ENCODE measurements at regions not wholly inside any gene's neighbourhood (a gene's known extent, or its start where the extent isn't known, plus 50 kb on each side); places are given as distances from the start of the nearest gene placed in this dataset.

- Histone ChIP-seq H3K27me3 (no peaks in the 10 kb centered on the region), H3K36me3 (no peaks in the 10 kb centered on the region), H3K27ac (no peak overlapping the region), H3K9me3 (no peaks in the 10 kb centered on the region), H3K4me3 (no peak overlapping the region), H3K4me1 (no peaks in the 10 kb centered on the region)
- TF ChIP-seq CTCF (IDR thresholded peaks at IDR 0.05): no peak
- DNase-seq (ENCODE audit: low spot score): no peak
Observed at GRCh38 chr5:2455878-2456277, 295.6 kb downstream of the IRX2 start.

GRCh38 chr5:2454876-2455275, 296.6 kb downstream of the IRX2 start:
- TF ChIP-seq CTCF (IDR thresholded peaks at IDR 0.05): no peak
- no peaks in the 10 kb centered on the region for H3K4me1 ChIP-seq
- H3K27me3 ChIP-seq: no peaks in the 10 kb centered on the region
- no peak for DNase-seq (ENCODE audit: low spot score)
- H3K27ac ChIP-seq: no peak overlapping the region
- no peaks in the 10 kb centered on the region for H3K9me3 ChIP-seq
- H3K4me3 ChIP-seq: no peak overlapping the region
- H3K36me3 ChIP-seq: no peaks in the 10 kb centered on the region

GRCh38 chr5:2453781-2454180, 297.7 kb downstream of the IRX2 start:
- H3K4me3 ChIP-seq: no peak overlapping the region
- H3K27me3 ChIP-seq: no peaks in the 10 kb centered on the region
- no peak for DNase-seq (ENCODE audit: low spot score)
- no peak overlapping the region for H3K27ac ChIP-seq
- H3K4me1 ChIP-seq: no peaks in the 10 kb centered on the region
- H3K9me3 ChIP-seq: no peaks in the 10 kb centered on the region
- no peaks in the 10 kb centered on the region for H3K36me3 ChIP-seq
- no peak for TF ChIP-seq CTCF (IDR thresholded peaks at IDR 0.05)

- Histone ChIP-seq H3K27ac (no peak overlapping the region), H3K4me1 (no peaks in the 10 kb centered on the region)
Observed at GRCh38 chr5:2451100-2451499, 300.4 kb downstream of the IRX2 start.

GRCh38 chr5:2442496-2443354, 308.8 kb downstream of the IRX2 start:
- no peak for TF ChIP-seq CTCF (IDR thresholded peaks at IDR 0.05)
- Histone ChIP-seq H3K36me3 (no peaks in the 10 kb centered on the region), H3K27ac (no peak overlapping the region), H3K9me3 (no peaks in the 10 kb centered on the region), H3K27me3 (no peaks in the 10 kb centered on the region), H3K4me3 (no peak overlapping the region), H3K4me1 (no peaks in the 10 kb centered on the region)
- no peak for DNase-seq (ENCODE audit: low spot score)

More at GRCh38 chr5:2451100-2451499, 300.4 kb downstream of the IRX2 start:
- DNase-seq (ENCODE audit: low spot score): no peak
- Histone ChIP-seq H3K27me3 (no peaks in the 10 kb centered on the region), H3K9me3 (no peaks in the 10 kb centered on the region), H3K4me3 (no peak overlapping the region), H3K36me3 (no peaks in the 10 kb centered on the region)
- TF ChIP-seq CTCF (IDR thresholded peaks at IDR 0.05): no peak
